EL (cell line): ENCODE measurements at regions not wholly inside any gene's neighbourhood (a gene's known extent, or its start where the extent isn't known, plus 50 kb on each side); places are given as distances from the start of the nearest gene placed in this dataset.
"Not testable (repeated sequence)": the region's sequence is repeated elsewhere in the genome, so short reads cannot be mapped to it uniquely, and the experiment has no call there.

Experiments used
- DNase-seq: peaks from one replicate; pipeline ENCODE4 v3.0.0-alpha.2; 2016

DNA sequence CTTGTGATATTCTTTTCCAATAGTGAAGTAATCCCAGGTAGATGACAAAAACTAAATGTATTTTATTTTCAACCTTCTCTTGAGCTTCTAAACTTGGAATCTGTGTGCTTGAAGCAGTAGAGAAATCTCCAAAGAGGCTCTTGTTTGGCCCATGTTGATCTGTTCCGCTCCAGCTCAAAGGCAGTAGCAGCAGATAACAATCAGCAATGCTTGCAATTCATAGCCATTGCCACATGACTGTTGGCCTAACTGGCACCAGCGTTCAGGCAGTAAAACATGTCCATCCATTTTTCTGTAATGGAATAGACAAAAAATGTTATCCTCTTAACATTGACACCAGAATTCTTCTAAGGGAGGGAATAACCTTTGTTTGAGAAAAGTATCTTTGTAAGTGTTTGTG lies 270.7 kb upstream of the MSX2 start:
- no peak for DNase-seq

DNA sequence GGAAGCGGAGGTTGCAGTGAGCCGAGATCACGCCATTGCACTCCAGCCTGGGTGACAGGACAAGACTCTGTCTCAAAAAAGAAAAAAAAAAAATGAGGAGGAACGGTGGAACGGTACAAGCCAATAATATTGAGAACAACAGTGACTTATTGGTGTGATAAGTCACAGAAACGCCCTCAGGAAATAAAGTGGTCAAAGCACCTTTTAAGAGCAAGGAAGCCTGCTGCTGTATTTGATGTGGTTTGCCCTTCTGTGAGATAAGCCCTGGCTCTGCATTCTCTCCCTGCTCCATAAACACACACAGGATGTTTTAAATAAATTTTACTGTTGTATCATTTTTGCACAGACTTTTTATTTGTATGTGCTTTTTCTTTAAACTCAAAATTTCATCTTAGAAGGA lies 269.9 kb upstream of the MSX2 start:
- DNase-seq, result no peak

DNA sequence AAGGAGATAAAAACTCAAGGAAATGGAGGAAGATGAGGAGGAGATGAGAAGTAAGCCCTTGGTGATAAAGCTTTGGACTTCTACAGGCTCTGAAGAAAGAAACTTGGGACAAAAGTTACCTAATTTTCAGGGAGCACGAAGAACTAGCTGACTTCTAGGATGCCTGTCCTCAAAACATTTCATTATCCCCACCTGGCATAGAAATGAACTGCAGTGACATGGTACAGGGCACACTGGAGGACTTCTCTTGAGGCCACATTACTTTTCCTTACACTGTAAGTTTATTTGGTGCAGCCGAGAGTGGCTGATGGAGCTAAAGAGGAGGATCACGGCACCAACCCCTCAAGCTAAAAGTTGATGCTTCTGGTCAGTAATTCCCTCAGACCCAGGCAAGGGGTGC lies 269.5 kb upstream of the MSX2 start:
- no peak for DNase-seq

DNA sequence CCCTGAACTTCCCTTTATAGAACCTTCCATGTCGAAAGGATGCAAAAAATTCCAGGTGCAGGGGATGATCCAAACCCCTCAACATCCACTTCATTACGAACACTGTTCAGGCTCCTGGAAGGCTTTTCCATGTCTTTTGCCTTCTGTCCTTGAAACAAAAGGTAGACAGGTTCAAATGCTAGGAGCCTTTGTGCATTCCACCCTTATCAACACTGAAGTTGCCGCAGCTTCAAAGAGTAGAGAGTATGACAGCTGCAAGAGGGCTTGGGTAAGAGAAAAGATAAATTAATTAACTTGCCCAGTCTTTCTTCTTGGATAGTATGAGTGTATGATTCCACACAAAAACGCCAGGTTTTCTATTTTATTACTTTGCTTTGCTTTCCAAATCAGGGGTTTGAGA lies 269.1 kb upstream of the MSX2 start:
- no peak for DNase-seq

DNA sequence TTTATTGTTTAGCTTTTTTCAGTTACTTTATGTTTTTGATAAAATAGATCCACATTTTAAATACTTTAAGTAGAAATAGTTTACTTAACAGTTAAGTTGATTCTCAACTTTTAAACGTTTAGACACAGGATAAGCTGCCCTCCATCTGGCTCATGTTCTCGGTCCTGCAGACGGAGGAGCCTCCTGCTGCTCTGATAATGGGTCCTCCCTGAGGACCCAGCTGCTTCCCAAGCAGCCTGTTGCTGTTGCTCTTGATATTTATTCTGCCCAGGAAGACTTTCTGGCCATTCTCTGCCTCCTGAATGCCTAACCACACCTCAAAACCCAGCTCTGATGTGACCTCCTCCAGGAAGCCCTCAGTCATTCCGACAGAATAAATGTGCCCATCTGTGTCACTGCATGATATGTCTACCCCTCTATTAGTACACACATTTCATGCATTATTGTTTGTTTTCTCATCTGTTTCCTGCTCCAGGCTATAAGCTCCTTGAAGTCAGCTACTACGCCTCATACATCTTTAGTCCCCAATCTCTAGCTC lies 267.2 kb upstream of the MSX2 start:
- no peak for DNase-seq

DNA sequence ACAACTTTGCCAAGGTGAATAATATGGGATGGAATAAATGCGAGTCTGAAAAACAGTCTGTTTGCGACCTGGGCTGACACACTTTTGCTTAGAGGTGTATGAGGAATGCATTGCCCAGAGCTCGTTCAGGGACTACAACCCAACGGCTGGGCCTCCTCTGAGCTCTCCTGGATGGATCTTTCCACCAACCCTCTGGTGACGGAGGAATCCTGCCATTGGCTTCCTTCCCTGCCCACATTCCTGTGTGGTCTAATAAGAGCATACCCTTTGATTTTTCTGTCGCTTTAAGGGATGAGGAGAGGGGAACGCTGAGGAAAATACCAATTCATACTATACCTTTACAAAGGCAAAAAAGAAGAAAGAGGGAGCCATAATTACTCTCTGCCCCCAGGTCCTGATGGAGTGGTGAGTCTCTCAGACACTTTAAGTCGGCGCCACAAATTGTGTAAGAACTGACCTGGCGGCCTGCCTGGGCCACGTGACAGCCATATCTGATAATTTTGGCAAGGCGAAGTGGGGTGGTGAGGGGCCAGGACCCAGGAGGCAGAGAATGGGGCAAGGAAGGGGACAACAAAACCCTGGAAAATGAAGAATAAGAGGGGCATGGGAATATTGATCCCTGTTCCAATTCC lies 265.2 kb upstream of the MSX2 start:
- DNase-seq, result no peak

DNA sequence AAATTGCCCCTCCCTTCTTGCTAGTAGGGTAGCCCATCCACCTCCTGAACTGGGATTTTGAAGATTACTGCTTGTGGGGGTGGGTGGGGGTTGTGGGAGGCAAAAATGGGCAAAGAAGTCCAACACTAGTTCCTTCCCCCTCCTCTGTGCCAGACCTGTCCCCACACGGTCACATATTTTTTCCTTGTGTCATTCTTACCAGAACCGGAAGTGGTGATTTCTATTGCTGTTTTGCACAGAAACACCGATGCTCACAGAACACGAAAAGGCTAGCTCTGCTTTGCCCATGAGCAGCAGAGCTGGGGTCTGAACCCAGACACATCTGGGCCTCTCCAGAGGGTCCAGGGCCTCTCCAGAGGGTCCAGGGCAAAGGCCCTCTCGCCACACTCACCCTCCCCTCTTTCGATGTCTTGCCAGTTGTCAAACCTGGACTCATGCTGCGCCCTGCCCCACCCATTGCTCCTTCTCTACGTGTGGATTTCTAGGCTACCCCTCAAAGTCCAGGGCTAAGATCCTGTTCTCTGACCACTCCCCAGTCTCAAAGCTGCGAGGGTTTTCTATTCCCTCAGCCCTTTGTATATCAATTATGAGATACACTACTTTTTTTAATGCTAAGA lies 264.4 kb upstream of the MSX2 start:
- peak; percentile 21 for DNase-seq

DNA sequence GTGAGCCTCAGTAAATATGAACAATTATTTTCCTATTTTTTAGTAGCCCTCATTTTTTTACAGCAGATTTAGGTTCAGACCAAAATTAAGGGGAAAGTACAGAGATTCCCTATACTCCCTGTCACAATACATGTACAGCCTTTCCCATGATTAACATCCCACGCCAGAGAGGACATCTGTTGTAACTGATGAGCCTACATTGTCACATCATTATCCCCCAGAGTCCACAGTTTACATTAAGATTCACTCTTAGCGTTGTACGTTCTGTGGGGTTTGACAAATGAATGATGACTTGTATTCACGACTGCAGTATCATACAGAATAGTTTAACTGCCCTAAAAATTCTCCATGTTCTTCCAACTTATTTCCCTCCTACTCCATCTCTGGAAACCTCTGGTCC lies 262.3 kb upstream of the MSX2 start:
- DNase-seq, result no peak

DNA sequence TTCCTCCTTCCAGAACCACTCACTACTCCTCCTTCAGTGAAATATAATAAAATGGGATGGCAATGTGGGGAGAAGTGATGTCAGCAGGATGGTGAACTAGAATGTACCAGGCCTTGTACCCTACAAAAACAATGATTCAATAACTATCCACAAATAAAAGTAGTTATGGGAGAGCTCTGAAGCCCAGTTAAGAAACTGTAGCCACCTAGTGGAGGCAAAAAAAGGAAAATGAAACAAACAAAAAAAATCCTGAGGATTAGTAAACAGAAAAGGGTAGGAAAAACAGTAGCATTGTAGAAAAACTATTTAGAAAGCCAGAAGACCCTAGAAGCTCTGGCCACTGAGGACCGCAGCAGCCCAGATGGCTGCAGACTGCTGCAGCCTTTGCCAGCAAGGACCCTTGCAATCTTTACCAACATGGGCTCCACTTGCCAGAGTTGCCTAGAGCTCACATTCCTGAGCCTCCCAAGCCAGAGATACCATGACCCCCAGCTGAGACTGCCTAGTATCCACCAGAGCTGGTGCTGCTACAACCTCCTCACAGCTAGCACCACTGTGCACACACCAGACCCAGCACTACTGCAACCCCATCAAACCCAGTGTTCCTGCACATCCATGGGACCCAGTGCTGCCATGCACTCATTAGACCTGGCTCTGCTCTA lies 259.7 kb upstream of the MSX2 start:
- DNase-seq, result no peak

DNA sequence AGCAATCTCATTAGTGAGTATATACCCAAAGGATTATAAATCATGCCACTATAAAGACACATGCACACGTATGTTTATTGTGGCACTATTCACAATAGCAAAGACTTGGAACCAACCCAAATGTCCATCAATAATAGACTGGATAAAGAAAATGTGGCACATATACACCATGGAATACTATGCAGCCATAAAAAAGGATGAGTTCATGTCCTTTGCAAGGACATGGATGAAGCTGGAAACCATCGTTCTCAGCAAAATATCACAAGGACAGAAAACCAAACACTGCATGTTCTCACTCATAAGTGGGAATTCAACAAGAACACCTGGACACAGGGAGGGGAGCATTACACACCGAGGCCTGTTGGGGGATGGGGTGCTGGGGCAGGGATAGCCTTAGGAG lies 252.9 kb upstream of the MSX2 start:
- not testable (repeated sequence) for DNase-seq

DNA sequence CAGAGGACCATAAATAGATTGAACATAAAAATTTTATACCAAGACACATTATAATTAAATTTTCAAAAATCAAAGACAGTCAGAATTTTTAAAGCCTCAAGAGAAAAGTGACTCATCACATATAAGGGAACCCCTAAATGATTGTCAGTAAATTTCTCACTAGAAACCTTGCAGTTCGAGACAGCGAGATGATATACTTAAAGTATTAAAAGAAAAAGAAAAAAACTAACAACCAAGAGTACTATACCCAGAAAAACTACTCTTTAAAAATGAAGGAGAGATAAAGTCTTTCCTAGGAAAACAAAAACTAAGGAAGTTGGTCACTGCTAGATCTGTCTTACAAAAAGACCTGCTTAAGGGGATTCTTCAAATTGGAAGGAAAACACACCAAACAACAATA lies 251.4 kb upstream of the MSX2 start:
- DNase-seq, result no peak

DNA sequence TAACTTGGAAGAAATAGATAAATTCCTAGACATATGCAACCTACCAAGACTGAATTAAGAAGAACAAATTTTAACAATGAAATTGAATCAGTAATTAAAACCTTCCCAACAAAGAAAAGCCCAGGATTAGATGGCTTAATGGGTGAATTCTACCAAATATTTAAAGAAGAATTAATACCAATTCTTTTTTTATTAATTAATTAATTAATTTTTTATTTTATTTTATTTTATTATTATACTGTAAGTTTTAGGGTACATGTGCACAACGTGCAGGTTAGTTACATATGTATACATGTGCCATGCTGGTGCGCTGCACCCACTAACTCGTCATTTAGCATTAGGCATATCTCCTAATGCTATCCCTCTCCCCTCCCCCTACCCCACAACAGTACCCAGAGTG lies 248.4 kb upstream of the MSX2 start:
- not testable (repeated sequence) for DNase-seq

DNA sequence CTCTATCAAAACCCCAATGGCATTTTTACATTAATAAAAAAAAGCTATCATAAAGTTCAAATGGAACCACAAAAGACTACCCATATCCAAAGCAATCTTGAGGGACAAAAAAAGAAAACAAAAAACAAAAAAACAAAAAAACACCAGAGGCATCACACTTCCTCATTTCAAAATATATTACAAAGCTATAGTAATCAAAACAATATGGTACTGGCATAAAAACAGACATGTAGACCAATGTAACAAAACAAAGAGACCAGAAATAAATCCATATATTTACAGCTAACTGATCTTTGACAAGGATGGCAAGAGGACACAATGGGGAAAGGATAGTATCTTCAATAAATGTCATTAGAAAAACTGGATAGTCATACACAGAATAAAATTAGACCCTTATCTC lies 245.1 kb upstream of the MSX2 start:
- no peak for DNase-seq

DNA sequence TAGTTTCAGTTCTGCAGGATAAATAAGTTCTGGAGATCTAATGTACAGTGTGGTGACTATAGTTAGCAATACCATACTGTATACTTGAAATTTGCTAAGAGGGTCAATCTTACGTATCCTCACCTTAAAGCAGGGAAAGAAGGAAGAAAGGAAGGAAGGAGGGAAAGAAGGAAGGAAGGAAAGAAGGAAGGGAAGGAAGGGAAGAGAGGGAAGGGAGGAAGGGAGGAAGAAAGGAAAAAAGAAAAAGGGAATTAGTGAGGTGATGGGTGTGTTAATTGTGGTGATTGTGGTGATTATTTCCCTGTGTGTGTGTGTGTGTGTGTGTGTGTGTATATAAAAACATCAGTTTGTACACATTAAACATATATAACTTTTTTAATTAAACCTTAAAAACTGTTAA lies 242.6 kb upstream of the MSX2 start:
- no peak for DNase-seq

DNA sequence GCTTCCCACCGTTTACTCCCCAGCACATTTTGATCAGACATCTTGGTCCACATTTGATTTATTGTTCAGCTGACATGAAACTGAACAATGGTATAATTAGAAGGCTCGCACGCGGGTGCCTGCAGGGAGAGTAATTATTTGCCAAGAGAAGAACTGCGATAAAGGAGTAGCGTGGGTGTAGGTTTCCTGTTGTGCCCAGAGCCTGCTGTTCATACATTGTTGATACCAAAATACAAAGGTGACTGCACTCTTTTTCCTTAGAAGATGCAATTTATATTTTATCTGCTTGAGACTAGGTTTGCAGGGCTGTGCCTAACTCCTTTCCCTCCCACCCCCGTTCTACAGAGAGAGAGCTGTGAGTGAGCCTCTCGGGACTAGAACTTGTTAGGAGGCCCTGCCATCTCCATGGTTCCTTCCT lies 241.8 kb upstream of the MSX2 start:
- no peak for DNase-seq

DNA sequence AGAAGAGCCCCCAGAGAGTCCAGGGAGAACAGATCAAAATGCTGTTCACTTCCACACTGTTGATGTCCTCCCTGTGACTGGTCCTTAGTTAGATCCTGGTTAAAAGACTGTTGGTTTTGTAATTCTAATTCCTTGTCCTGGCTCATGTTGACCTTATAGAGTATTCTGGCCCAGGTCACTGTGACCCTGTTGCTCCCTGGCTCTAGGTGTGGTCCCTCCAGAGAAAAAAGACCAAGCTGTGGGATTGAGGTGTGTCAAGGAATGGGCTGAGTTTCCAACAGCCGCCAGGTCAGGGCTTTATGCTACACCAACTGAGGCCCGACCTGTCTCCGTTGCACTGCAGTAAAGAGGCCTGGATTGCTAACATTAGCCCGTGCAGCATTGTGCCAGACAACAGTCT lies 241.0 kb upstream of the MSX2 start:
- DNase-seq, result no peak

DNA sequence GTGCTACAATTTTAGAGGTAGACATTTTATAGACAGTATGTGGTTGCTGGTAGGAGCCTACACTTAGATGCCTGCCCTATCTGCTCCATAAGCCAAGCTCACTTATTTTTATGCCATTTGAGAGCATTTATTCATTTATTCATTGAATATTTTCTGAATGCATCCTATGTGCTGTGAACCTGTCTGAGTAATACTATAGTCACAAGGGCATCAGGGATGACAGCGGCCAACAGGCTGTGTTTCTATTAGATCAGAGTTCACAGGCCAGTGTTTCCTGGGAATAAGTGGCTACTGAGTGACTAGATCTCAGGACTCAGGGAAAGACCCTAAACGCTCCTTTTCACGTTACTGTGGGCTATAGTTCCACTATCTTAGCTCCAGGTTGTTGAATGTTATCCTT lies 235.2 kb upstream of the MSX2 start:
- no peak for DNase-seq

DNA sequence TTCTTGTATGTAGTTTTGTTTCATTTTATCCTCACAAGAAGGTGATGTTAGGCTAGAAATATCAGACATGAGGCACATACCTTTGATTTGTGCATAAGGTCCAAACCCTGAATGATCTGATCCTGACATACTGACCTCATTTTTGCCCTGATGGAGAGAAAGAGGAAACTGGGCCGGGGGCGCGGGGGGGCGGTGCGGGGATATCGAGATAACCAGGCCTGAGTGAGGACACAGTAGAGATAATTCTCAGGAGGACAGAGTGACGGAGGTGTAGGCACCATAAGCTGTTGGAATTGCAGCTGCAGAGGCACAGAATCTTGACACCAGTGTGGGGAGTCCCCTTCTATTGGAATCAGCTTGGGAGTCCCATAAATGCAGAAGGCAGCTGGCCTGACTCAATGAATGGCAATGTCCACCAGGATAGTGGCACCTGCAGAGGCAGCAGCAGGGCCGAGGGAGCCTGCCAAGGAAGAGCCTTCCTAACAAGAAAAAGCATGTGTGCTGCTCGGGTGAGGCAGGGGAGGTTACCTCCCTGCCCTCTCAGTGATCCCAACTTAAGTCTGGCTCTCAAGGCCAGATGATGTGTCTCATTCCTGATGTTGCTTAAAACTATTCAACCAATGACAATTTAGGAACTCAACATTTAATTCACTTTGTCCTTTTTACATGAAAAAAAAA lies 234.3 kb upstream of the MSX2 start:
- DNase-seq, result no peak

DNA sequence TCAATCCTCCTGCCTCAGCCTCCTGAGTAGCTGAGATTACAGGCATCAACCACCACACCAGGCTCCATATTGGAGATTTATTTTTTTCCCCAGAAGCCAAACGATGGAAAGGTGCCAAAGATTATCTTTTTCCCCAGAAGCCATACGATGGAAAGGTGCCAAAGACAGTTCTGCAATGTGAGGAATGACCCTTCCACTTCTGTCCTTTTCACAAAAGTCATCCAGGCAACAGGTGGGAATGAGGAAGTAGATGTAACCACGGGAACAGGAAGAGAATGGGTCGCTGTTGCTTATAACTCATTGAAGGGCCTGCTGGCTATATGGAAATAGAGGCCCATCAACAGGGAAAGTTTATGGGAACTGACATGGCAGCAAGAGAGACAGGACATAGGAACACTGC lies 233.7 kb upstream of the MSX2 start:
- DNase-seq, result no peak

DNA sequence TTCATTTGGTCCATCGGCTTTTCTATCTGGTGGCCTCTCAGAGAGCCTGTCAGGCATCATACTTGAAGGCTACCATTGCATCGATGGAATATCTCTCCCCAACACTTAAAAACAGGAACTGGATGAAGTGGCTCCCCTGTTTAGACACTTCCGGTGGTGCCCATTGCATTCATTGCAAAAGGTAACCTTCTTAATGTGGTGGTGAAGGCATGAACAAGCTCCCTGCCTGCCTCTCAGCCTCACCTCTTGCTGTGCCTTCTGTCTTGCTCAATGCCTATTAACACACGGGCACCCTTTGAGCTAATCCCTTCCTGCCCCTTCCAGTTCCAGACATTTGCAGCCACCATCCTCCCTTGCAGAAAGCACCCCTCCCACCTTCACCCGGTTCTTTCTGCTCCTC lies 233.1 kb upstream of the MSX2 start:
- DNase-seq, result no peak

DNA sequence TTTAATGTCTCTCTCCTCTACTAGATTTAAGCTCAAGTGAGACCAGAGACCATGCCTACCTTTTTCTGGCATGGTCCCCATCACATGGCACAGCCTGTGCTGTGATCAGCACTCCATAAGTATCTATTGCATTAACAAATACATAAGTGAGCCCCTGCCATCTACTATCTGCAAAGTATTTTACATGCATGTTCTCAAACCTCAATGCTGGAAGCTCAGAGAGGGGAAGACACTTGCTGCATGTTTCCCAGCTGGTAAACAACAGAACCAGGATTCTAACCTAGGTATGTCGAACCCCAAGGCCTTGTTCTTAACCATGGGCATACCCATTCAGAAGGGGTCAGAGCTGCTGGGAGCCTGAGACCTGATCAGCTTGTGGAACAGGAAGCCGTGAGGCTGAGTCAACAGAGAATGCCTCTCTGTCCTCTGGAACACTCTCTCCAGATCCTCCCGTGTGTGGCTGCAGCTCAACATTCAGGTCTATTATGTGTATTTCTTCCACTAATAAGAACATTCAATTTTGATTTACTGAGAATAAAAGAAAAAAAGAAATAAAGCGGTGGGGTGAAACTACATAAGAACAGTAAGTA lies 232.5 kb upstream of the MSX2 start:
- DNase-seq, result no peak

DNA sequence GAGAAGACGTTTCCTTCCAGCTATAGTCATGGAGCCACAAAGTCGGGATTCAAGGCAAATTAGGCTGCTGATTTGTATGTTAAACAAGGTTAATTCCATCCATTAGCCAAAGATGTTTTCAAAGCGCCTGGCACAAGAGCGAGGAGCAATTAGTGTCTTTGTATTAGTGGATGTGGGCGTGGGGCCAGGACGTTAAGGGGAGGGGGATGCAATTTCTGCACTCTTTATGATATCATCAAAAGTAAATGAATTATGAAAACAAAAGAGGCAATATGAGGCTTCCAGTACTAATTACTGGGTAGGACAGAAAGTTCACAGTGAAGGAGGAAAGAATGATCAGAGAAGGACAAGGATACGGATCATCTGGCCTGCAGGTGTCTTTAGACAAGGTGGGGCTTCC lies 230.9 kb upstream of the MSX2 start:
- DNase-seq, result no peak

DNA sequence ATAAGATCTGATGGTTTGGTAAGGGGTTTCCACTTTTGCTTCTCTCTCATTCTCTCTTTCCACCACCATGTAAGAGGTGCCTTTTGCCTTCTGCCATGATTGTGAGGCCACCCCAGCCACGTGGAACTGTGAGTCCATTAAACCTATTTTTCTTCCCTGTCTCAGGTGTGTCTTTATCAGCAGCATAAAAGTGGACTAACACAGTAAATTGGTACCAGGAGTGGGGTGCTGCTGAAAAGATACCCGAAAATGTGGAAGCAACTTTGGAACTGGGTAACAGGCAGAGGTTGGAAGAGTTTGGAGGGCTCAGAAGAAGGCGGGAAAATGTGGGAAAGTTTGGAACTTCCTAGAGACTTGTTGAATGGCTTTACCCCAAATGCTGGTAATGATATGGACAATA lies 226.4 kb upstream of the MSX2 start:
- DNase-seq, result not testable (repeated sequence)

DNA sequence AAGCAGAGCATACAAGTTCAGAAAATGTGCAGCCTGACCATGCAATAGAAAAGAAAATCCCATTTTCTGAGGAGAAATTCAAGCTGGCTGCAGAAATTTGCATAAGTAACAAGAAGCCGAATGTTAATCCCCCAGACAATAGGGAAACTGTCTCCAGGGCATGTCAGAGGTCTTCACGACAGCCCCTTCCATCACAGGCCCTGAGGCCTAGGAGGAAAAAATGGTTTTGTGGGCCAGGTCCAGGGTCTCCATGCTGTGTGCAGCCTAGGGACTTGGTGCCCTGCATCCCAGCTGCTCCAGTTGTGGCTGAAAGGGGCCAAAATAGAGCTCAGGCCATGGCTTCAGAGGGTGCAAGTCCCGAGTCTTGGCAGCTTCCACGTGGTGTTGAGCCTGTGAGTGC lies 225.8 kb upstream of the MSX2 start:
- not testable (repeated sequence) for DNase-seq
